Suprapubic skin (tissue), 4 donors: ENCODE measurements at regions not wholly inside any gene's neighbourhood (a gene's known extent, or its start where the extent isn't known, plus 50 kb on each side); places are given as distances from the start of the nearest gene placed in this dataset.

Source experiments
- CTCF ChIP-seq, 2 donors: fragments of 200-600 bp in 1 of 2; fragments of 450-650 bp in 1 of 2; sonication (generic) in 1 of 2; IDR thresholded peaks; one replicate each; pipeline ENCODE4 v1.5.1; 2016 to 2019; ENCODE audit warnings: antibody characterized with exemption in 2 of 2, mild to moderate bottlenecking in 1 of 2, moderate library complexity in 1 of 2
- POLR2A ChIP-seq, 2 donors: fragments of 450-650 bp; IDR thresholded peaks; one replicate each; pipeline ENCODE4 v1.6.1; 2017; ENCODE audit warnings: antibody characterized with exemption in 2 of 2, mild to moderate bottlenecking in 2 of 2, moderate library complexity in 2 of 2
- POLR2AphosphoS5 ChIP-seq, 3 donors: sonication (generic); formaldehyde crosslinking; IDR thresholded peaks; one replicate each; pipeline ENCODE4 v1.6.1; 2017; ENCODE audit warnings: antibody characterized with exemption in 3 of 3

- TF ChIP-seq CTCF (IDR thresholded peaks at IDR 0.05) (no peak), POLR2A (IDR thresholded peaks at IDR 0.05) (no peak), POLR2AphosphoS5 (IDR thresholded peaks at IDR 0.05) (no peak)
Measured at GRCh38 chr16:79977940-79978836, 377.7 kb upstream of the MAF start.
